ENCODE measurements at regions not wholly inside any gene's neighbourhood (a gene's known extent, or its start where the extent isn't known, plus 50 kb on each side); places are given as distances from the start of the nearest gene placed in this dataset.

- TF ChIP-seq POLR2AphosphoS5 (IDR thresholded peaks at IDR 0.05; ENCODE audit: insufficient read depth in 1 of 2, low read depth in 1 of 2), result no peak
- TF ChIP-seq CTCF (IDR thresholded peaks at IDR 0.05), result no peak
Observed at GRCh38 chr4:181793096-181793495, 450.1 kb upstream of the TENM3 start.

All from vagina (tissue), 2 donors.